HEK293 (cell line): ENCODE measurements at regions not wholly inside any gene's neighbourhood (a gene's known extent, or its start where the extent isn't known, plus 50 kb on each side); places are given as distances from the start of the nearest gene placed in this dataset.

Experiments
- HOXD13 ChIP-seq: sonication (generic); formaldehyde crosslinking; IDR thresholded peaks from 2 replicates; pipeline ENCODE4 v1.8.0; 2022; ENCODE audit warnings: missing genetic modification reagents, borderline replicate concordance
- PATZ1 ChIP-seq: fragments of 450-650 bp; formaldehyde crosslinking; IDR thresholded peaks from 2 replicates; pipeline ENCODE4 v1.5.1; 2016; ENCODE audit warnings: missing biosample characterization, missing genetic modification characterization
- PBX3 ChIP-seq: sonication (generic); formaldehyde crosslinking; IDR thresholded peaks from 2 replicates; pipeline ENCODE4 v1.8.1; 2022; ENCODE audit warnings: mild to moderate bottlenecking, moderate library complexity, missing genetic modification reagents
- ZNF18 ChIP-seq: fragments of 450-650 bp; formaldehyde crosslinking; IDR thresholded peaks from 2 replicates; pipeline ENCODE4 v1.5.1; 2016; ENCODE audit warnings: missing biosample characterization, missing genetic modification characterization
- ZNF416 ChIP-seq: fragments of 450-650 bp; formaldehyde crosslinking; IDR thresholded peaks from 2 replicates; pipeline ENCODE4 v1.5.1; 2016; ENCODE audit warnings: missing biosample characterization, missing genetic modification characterization
- ZNF426 ChIP-seq: fragments of 450-650 bp; formaldehyde crosslinking; IDR thresholded peaks from 2 replicates; pipeline ENCODE4 v1.5.1; 2017; ENCODE audit warnings: missing biosample characterization, missing genetic modification characterization, mild to moderate bottlenecking, inconsistent platforms, moderate library complexity

GRCh38 chr20:10898552-10898951 is 224.8 kb upstream of the JAG1 start:
- no peak for TF ChIP-seq PATZ1 (tag by site-specific recombination)
- TF ChIP-seq ZNF416: no peak
- TF ChIP-seq PBX3 (CRISPR knock-in tag): no peak
- no peak for TF ChIP-seq ZNF426 (tag by site-specific recombination)
- no peak for TF ChIP-seq HOXD13 (CRISPR knock-in tag)
- TF ChIP-seq ZNF18: no peak
